ENCODE measurements at regions not wholly inside any gene's neighbourhood (a gene's known extent, or its start where the extent isn't known, plus 50 kb on each side); places are given as distances from the start of the nearest gene placed in this dataset.
A peak's percentile ranks its signal among the peaks of the same experiment; 100 is the strongest.
"Not testable (repeated sequence)": the region's sequence is repeated elsewhere in the genome, so short reads cannot be mapped to it uniquely, and the experiment has no call there.

GRCh38 chr6:125432963-125433362 lies 131.2 kb upstream of the HDDC2 start:
- no peak for DNase-seq

- no peak for DNase-seq
Observed at GRCh38 chr6:125434760-125435159, 133.0 kb upstream of the HDDC2 start.

GRCh38 chr6:125439512-125439911 lies 137.7 kb upstream of the HDDC2 start:
- DNase-seq, result no peak

GRCh38 chr6:125444006-125444923 lies 142.5 kb upstream of the HDDC2 start:
- peak; percentile 74 for DNase-seq

GRCh38 chr6:125445054-125445453 lies 143.3 kb upstream of the HDDC2 start:
- DNase-seq, result no peak

- DNase-seq, result no peak
Observed at GRCh38 chr6:125446011-125446410, 144.2 kb upstream of the HDDC2 start.

GRCh38 chr6:125451750-125452149 lies 150.0 kb upstream of the HDDC2 start:
- DNase-seq, result no peak

GRCh38 chr6:125453516-125453915 lies 151.7 kb upstream of the HDDC2 start:
- DNase-seq, result no peak

- no peak for DNase-seq
Observed at GRCh38 chr6:125454351-125454750, 152.6 kb upstream of the HDDC2 start.

GRCh38 chr6:125458493-125458892 lies 156.7 kb upstream of the HDDC2 start:
- DNase-seq, result not testable (repeated sequence)

- DNase-seq, result not testable (repeated sequence)
Observed at GRCh38 chr6:125465332-125465731, 163.6 kb upstream of the HDDC2 start.

- DNase-seq, result no peak
Observed at GRCh38 chr6:125469915-125470314, 168.1 kb upstream of the HDDC2 start.

GRCh38 chr6:125471667-125472066 lies 169.9 kb upstream of the HDDC2 start:
- DNase-seq, result no peak

- no peak for DNase-seq
Observed at GRCh38 chr6:125474061-125474460, 172.3 kb upstream of the HDDC2 start.

GRCh38 chr6:125477156-125477555 lies 175.4 kb upstream of the HDDC2 start:
- no peak for DNase-seq

GRCh38 chr6:125477844-125478243 lies 176.1 kb upstream of the HDDC2 start:
- no peak for DNase-seq

- no peak for DNase-seq
Observed at GRCh38 chr6:125480146-125480545, 178.4 kb upstream of the HDDC2 start.

GRCh38 chr6:125480571-125480970 lies 178.8 kb upstream of the HDDC2 start:
- DNase-seq, result no peak

GRCh38 chr6:125481056-125481455 lies 179.3 kb upstream of the HDDC2 start:
- DNase-seq, result no peak

- no peak for DNase-seq
Observed at GRCh38 chr6:125485757-125486156, 184.0 kb upstream of the HDDC2 start.

GRCh38 chr6:125486881-125487280 lies 185.1 kb upstream of the HDDC2 start:
- no peak for DNase-seq

- DNase-seq, result no peak
Observed at GRCh38 chr6:125489579-125490285, 188.0 kb upstream of the HDDC2 start.

GRCh38 chr6:125491860-125492618 lies 190.3 kb upstream of the HDDC2 start:
- DNase-seq, result no peak

Data from NCI-H524 treated with DMSO at 0.1 percent for 48 hours (cell line).